ENCODE measurements at regions not wholly inside any gene's neighbourhood (a gene's known extent, or its start where the extent isn't known, plus 50 kb on each side); places are given as distances from the start of the nearest gene placed in this dataset.
"Not testable (repeated sequence)": the region's sequence is repeated elsewhere in the genome, so short reads cannot be mapped to it uniquely, and the experiment has no call there.

- no peak for DNase-seq
Observed at GRCh38 chr5:111859031-111859430, 102.0 kb upstream of the NREP start.

GRCh38 chr5:111857623-111858022 lies 100.6 kb upstream of the NREP start:
- no peak for DNase-seq

GRCh38 chr5:111856876-111857466 lies 100.0 kb upstream of the NREP start:
- no peak for DNase-seq

DNA sequence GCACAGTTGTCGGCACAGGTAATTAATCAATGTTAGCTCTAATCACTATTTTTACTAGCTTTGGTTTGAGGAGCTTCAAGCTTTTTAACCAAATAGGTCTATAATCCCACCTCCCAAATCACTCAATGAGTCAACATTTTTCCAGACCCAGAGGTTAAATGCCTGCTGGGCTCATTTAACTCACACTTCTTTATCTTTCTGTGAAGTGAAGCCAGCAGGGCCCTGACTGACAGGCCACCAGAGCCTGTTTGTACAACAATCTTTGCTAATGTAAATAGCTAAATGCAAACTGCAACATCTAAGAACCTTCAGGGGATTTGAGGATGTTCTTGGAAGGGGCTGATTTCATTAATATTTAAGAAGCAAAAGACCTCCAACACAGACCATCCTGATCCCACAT lies 98.4 kb upstream of the NREP start:
- DNase-seq, result no peak

GRCh38 chr5:111854186-111854585 lies 97.2 kb upstream of the NREP start:
- no peak for DNase-seq

DNA sequence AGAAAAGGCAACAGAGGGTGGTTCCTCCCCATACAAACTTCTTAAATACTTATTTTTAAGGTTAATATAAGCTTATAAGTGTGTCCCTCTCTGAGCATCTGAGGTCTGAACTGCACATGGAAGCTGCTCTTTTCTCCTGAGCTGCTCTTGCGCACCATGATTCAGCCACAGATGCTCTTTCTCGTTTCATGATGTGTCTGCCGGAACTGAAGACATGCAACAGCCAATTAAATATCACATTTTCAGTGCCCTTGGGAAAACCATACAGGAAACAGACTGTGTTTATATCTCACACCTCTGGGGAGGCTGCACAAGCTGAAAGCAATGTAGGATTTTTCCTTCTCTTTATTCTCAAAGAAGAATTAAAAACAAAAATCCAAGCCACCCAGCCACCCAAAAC lies 96.8 kb upstream of the NREP start:
- no peak for DNase-seq

GRCh38 chr5:111851631-111852548 lies 94.9 kb upstream of the NREP start:
- DNase-seq, result no peak

DNA sequence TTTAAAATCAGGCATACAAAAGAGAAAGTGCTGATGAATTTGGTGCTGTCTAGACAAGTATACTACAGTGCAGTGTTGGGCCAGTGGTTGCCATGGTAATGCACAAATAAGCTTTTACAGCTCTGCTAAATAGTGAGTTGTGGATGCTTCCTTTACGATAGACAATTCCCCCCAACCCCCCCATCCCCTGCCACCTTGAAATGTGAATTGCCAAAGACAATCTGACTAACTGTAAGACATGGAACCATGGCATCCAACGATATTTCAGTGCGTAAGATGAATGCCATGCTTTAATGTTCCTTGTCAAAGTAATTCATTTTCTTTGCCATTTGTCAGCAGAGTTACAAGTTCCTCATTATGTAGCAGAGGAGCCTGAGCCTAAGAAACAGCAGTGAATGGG lies 91.5 kb upstream of the NREP start:
- DNase-seq, result no peak

DNA sequence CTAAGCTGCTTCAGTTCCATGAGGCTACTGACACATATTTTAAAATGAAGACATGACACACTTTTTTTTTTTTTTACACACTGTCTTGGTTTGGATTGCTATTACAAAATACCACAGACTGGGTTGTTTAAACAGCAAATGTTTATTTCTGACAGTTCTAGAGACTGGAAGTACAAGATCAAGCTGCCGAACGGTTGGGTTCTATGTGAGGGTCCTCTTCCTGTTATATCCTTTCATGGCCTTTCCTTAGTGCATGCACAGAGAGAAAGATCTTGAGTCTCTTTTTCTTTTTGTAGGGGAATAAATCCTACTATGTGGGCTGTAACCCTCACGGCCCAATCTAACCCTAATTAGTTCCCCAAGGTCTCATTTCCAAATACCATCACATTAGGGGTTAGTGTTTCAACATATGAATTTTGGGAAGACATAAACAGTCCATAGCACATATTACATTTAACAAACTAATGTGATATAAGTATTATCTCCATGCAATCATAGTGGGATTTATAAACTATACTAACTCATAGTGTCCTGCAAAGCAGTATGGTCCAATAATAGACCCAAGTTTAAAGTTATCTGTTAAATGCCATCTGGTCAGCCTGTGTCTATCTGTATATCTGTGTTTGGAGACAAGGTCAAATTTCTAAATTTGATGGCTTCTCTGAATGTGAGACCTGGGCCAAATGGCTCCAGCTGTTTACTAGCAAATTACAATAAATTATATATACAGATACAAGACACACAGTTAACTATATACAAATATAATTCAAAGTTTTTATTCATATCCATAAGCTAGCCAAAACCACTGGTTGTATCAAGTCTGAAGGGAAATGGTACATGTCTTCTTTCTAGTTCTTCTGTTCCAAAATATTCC lies 90.3 kb upstream of the NREP start:
- DNase-seq, result no peak

- no peak for DNase-seq
Observed at GRCh38 chr5:111840036-111840674, 83.2 kb upstream of the NREP start.

DNA sequence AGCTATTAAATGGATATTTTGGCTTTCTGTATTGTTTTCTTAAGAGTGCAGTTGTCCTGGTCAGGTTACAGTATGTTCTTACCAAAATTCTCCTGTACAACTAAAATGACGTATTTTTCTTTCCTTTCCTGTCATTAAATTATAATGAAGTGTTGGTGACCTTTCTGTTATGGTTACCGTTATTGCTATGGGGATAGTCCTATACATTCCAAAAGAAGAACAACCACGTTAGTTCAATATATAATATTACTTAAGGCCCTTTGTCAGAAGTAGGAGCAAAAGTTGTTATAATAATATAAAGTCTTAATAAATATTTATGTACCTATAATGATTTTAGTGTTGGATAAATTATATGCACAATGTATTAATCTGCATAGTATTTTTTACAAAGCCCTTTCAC lies 82.4 kb upstream of the NREP start:
- no peak for DNase-seq

DNA sequence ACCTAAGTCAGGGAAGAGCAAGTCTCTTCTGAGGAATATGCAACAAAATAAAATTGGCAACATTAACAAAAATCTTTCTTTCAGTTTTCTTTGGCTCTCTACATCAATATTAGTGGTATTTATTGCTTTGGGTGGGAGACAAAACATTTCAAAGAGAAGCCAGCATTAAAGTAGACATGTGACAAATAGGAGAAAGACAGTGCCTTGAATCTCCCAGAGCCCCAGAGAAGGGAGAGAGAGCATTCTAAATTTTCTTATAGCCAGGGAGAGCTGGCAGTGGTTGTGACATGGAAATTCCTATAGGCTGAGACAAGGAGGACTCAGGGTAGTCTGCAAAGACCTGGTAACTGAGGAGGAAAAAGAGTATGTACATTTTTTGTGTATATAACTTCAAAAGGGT lies 79.4 kb upstream of the NREP start:
- no peak for DNase-seq

- DNase-seq, result no peak
Observed at GRCh38 chr5:111834926-111835599, 78.1 kb upstream of the NREP start.

- DNase-seq, result no peak
Observed at GRCh38 chr5:111830333-111830732, 73.3 kb upstream of the NREP start.

DNA sequence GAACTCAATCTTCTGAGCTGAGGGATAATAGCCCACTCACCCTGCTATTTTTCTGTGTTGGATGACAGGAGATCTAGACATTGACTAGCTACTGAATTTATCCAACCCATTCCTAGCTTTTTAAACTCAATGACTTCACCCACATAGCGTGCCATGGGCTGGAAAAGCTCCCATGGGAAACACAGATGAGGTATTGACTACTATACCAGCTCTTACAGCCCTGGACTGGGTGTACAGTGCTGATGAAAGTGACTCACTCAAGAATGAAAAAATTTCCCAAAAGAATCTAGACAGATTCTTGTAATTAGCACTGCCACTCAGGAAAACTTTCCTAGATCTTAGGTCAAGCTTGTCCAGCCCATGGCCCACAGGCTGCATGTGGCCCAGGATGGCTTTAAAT lies 72.7 kb upstream of the NREP start:
- no peak for DNase-seq

- no peak for DNase-seq
Observed at GRCh38 chr5:111826064-111826463, 69.1 kb upstream of the NREP start.

DNA sequence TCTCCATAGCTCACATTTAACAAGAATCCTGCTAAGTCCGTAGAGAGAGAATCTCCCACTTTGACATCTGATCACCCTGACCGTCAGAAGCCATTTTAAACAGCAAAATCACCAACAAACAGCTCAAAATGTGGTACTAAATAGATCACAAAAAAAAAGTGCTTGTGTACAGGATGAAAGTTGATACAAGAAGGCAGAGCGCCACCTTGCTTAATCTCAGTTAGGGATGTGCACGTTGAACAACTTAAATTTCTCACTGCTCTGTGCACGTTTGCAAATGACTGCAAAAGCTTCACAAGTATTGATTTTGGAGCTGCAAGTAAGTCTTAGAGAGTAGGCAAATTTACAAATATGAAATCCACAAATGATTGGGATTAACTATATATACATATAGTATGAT lies 63.1 kb upstream of the NREP start:
- no peak for DNase-seq

GRCh38 chr5:111819028-111819427 lies 62.0 kb upstream of the NREP start:
- DNase-seq, result not testable (repeated sequence)

- no peak for DNase-seq
Observed at GRCh38 chr5:111813537-111813936, 56.5 kb upstream of the NREP start.

DNA sequence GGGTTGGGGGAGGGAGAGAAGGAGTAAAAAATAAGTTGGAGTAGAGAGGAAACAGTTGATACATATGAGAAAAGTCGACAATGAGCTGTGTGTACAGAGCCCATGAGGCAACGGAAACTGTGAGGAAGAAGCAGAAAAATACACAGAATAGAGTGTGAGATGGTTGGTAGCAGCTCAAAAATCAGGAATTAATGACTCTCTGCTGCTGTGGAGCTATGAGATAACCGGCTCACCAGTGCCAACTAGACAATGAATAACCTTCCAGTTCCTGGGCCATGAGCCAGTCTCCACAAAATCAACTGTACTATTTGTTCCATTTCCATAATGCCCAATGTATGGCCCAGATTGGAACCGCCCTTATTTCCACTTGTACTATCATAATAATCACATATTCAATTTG lies 53.1 kb upstream of the NREP start:
- DNase-seq, result no peak
